Mesendoderm (in vitro differentiated cells): ENCODE measurements at regions not wholly inside any gene's neighbourhood (a gene's known extent, or its start where the extent isn't known, plus 50 kb on each side); places are given as distances from the start of the nearest gene placed in this dataset.

Experiments
- DNase-seq: peaks from one replicate; pipeline ENCODE4 v3.0.0; 2013
- H2AK5ac ChIP-seq: 2 replicates; pipeline ENCODE4 v1.6.1; 2013; ENCODE audit warnings: low read length, inconsistent platforms
- H2BK120ac ChIP-seq: 2 replicates; pipeline ENCODE4 v1.6.1; 2013; ENCODE audit warnings: low read depth, mild to moderate bottlenecking, low read length, moderate library complexity, mixed read lengths
- H2BK15ac ChIP-seq: replicated peaks from 2 replicates; pipeline ENCODE4 v1.6.1; 2013; ENCODE audit warnings: low read depth, mild to moderate bottlenecking, moderate library complexity
- H2BK5ac ChIP-seq: 2 replicates; pipeline ENCODE4 v1.6.1; 2013; ENCODE audit warnings: low read length, inconsistent platforms
- H3K18ac ChIP-seq: 2 replicates; pipeline ENCODE4 v1.6.1; 2013; ENCODE audit warnings: mild to moderate bottlenecking, low read length, mixed read lengths
- H3K23ac ChIP-seq: one replicate; pipeline ENCODE4 v1.6.1; 2013; ENCODE audit warnings: low read length
- H3K27ac ChIP-seq: 2 replicates; pipeline ENCODE4 v1.5.1; 2013; ENCODE audit warnings: low read depth, mild to moderate bottlenecking, inconsistent platforms, low read length, moderate library complexity
- H3K27me3 ChIP-seq: 2 replicates; pipeline ENCODE4 v1.6.1; 2013; ENCODE audit warnings: low read length, control low read depth, mild to moderate bottlenecking, inconsistent platforms; ENCODE audit not compliant: insufficient read depth, poor library complexity
- H3K36me3 ChIP-seq: 2 replicates; pipeline ENCODE4 v1.6.1; 2013; ENCODE audit warnings: low read length, inconsistent platforms; ENCODE audit not compliant: control insufficient read depth, insufficient read depth
- H3K4ac ChIP-seq: one replicate; pipeline ENCODE4 v1.6.1; 2013; ENCODE audit warnings: low read depth, mild to moderate bottlenecking, low read length, moderate library complexity
- H3K4me1 ChIP-seq: 2 replicates; pipeline ENCODE4 v1.6.1; 2013; ENCODE audit warnings: low read depth, low read length, inconsistent platforms; ENCODE audit not compliant: control insufficient read depth
- H3K4me2 ChIP-seq: 2 replicates; pipeline ENCODE4 v1.6.1; 2013; ENCODE audit warnings: low read length
- H3K4me3 ChIP-seq: 2 replicates; pipeline ENCODE4 v1.5.1; 2013; ENCODE audit warnings: mild to moderate bottlenecking, low read length
- H3K56ac ChIP-seq: one replicate; pipeline ENCODE4 v1.6.1; 2013; ENCODE audit warnings: low read length
- H3K79me1 ChIP-seq: 2 replicates; pipeline ENCODE4 v1.6.1; 2013; ENCODE audit warnings: low read length, inconsistent platforms
- H3K79me2 ChIP-seq: 2 replicates; pipeline ENCODE4 v1.6.1; 2013; ENCODE audit warnings: mild to moderate bottlenecking, low read length; ENCODE audit not compliant: control insufficient read depth, insufficient read depth
- H3K9ac ChIP-seq: 2 replicates; pipeline ENCODE4 v1.6.1; 2013; ENCODE audit warnings: low read length, inconsistent platforms
- H4K5ac ChIP-seq: one replicate; pipeline ENCODE4 v1.6.1; 2013; ENCODE audit warnings: low read length
- H4K8ac ChIP-seq: one replicate; pipeline ENCODE4 v1.6.1; 2013; ENCODE audit warnings: low read depth, mild to moderate bottlenecking, control low read depth, low read length, moderate library complexity
- WGBS: extraction: QIAGEN DNeasy Blood & Tissue Kit; methylation state at CpG from one replicate; pipeline ENCODE4 v1.1.7; 2013; ENCODE audit warnings: low lambda C conversion rate, missing lambda C conversion rate; ENCODE audit not compliant: insufficient coverage; ENCODE audit errors: extremely low coverage; 5-methylcytosine and 5-hydroxymethylcytosine counted together

GRCh38 chr4:13059019-13059418 lies 425.1 kb downstream of the RAB28 start:
- Histone ChIP-seq H3K9ac (no peak overlapping the region), H2BK15ac (no peak overlapping the region), H2AK5ac (no peak overlapping the region), H3K36me3 (no peaks in the 10 kb centered on the region), H3K4ac (no peak overlapping the region), H3K27me3 (no peaks in the 10 kb centered on the region), H2BK5ac (no peak overlapping the region), H4K8ac (no peak overlapping the region), H3K4me1 (no peaks in the 10 kb centered on the region), H3K79me1 (no peaks in the 10 kb centered on the region), H3K27ac (no peak overlapping the region), H3K18ac (no peak overlapping the region), H3K4me2 (no peak overlapping the region), H4K5ac (no peak overlapping the region), H3K79me2 (no peaks in the 10 kb centered on the region), H3K4me3 (no peak overlapping the region), H3K23ac (no peak overlapping the region), H2BK120ac (no peak overlapping the region), H3K56ac (no peak overlapping the region)
- DNase-seq = no peak
- whole genome bisulfite sequencing = no CpG with 5 or more reads among the region's 4 CpGs

- WGBS = no CpG with 5 or more reads among the region's 4 CpGs
- no peak overlapping the region for H2AK5ac ChIP-seq
Measured at GRCh38 chr4:13056630-13057189, 427.4 kb downstream of the RAB28 start.

GRCh38 chr4:13054420-13054970 lies 429.6 kb downstream of the RAB28 start:
- no peak for DNase-seq
- Histone ChIP-seq H4K5ac (no peak overlapping the region), H3K56ac (no peak overlapping the region), H3K18ac (no peak overlapping the region), H2BK120ac (no peak overlapping the region), H3K23ac (no peak overlapping the region), H3K4me2 (no peak overlapping the region), H3K36me3 (no peaks in the 10 kb centered on the region), H3K79me1 (no peaks in the 10 kb centered on the region), H3K79me2 (no peaks in the 10 kb centered on the region), H2BK5ac (no peak overlapping the region), H2AK5ac (no peak overlapping the region), H3K4ac (no peak overlapping the region), H3K27me3 (no peaks in the 10 kb centered on the region), H3K9ac (no peak overlapping the region), H2BK15ac (no peak overlapping the region), H3K4me3 (no peak overlapping the region), H4K8ac (no peak overlapping the region), H3K27ac (no peak overlapping the region), H3K4me1 (no peaks in the 10 kb centered on the region)
- no CpG with 5 or more reads among the region's 3 CpGs for WGBS

More at GRCh38 chr4:13056630-13057189, 427.4 kb downstream of the RAB28 start:
- Histone ChIP-seq H3K4me3 (no peak overlapping the region), H3K4ac (no peak overlapping the region), H4K8ac (no peak overlapping the region), H3K4me1 (no peaks in the 10 kb centered on the region), H3K4me2 (no peak overlapping the region), H2BK120ac (no peak overlapping the region), H4K5ac (no peak overlapping the region), H3K79me2 (no peaks in the 10 kb centered on the region), H3K36me3 (no peaks in the 10 kb centered on the region), H2BK5ac (no peak overlapping the region), H3K79me1 (no peaks in the 10 kb centered on the region), H2BK15ac (no peak overlapping the region), H3K27me3 (no peaks in the 10 kb centered on the region), H3K56ac (no peak overlapping the region), H3K9ac (no peak overlapping the region), H3K23ac (no peak overlapping the region), H3K18ac (no peak overlapping the region), H3K27ac (no peak overlapping the region)
- no peak for DNase-seq

GRCh38 chr4:13047591-13047990 lies 436.5 kb downstream of the RAB28 start:
- no peak overlapping the region for H2BK120ac ChIP-seq
- no peak overlapping the region for H4K5ac ChIP-seq
- H4K8ac ChIP-seq = no peak overlapping the region
- H3K4me2 ChIP-seq = no peak overlapping the region
- H3K4me1 ChIP-seq = no peaks in the 10 kb centered on the region
- H2BK5ac ChIP-seq = no peak overlapping the region
- no peaks in the 10 kb centered on the region for H3K36me3 ChIP-seq
- WGBS = no CpG with 5 or more reads among the region's 4 CpGs
- H3K56ac ChIP-seq = no peak overlapping the region
- no peaks in the 10 kb centered on the region for H3K79me1 ChIP-seq
- H3K4ac ChIP-seq = no peak overlapping the region
- no peak overlapping the region for H3K27ac ChIP-seq
- no peaks in the 10 kb centered on the region for H3K79me2 ChIP-seq
- no peak overlapping the region for H3K23ac ChIP-seq
- H2AK5ac ChIP-seq = no peak overlapping the region
- H2BK15ac ChIP-seq = no peak overlapping the region
- no peak overlapping the region for H3K4me3 ChIP-seq
- no peak overlapping the region for H3K18ac ChIP-seq
- no peak overlapping the region for H3K9ac ChIP-seq
- H3K27me3 ChIP-seq = no peaks in the 10 kb centered on the region
- DNase-seq = no peak

GRCh38 chr4:13036841-13037240 lies 447.3 kb downstream of the RAB28 start:
- no peaks in the 10 kb centered on the region for H3K79me2 ChIP-seq
- H2BK120ac ChIP-seq = no peak overlapping the region
- no peak for DNase-seq
- H3K27me3 ChIP-seq = no peaks in the 10 kb centered on the region
- H3K36me3 ChIP-seq = no peaks in the 10 kb centered on the region
- no peak overlapping the region for H4K8ac ChIP-seq
- no peak overlapping the region for H4K5ac ChIP-seq
- no peak overlapping the region for H3K18ac ChIP-seq
- H2BK5ac ChIP-seq = no peak overlapping the region
- no peak overlapping the region for H3K4me3 ChIP-seq
- no peak overlapping the region for H3K4ac ChIP-seq
- no peak overlapping the region for H2AK5ac ChIP-seq
- no peaks in the 10 kb centered on the region for H3K4me1 ChIP-seq
- H3K56ac ChIP-seq = no peak overlapping the region
- no peak overlapping the region for H2BK15ac ChIP-seq
- no peaks in the 10 kb centered on the region for H3K79me1 ChIP-seq
- H3K4me2 ChIP-seq = no peak overlapping the region
- no peak overlapping the region for H3K23ac ChIP-seq
- no CpG with 5 or more reads among the region's 3 CpGs for WGBS
- H3K27ac ChIP-seq = no peak overlapping the region
- H3K9ac ChIP-seq = no peak overlapping the region

GRCh38 chr4:13032936-13033335 lies 451.2 kb downstream of the RAB28 start:
- H3K4me2 ChIP-seq = no peak overlapping the region
- no peak overlapping the region for H3K4me3 ChIP-seq
- WGBS = no CpG with 5 or more reads among the region's 1 CpG
- H2BK15ac ChIP-seq = no peak overlapping the region
- H2BK120ac ChIP-seq = no peak overlapping the region
- no peaks in the 10 kb centered on the region for H3K79me2 ChIP-seq
- no peak overlapping the region for H3K18ac ChIP-seq
- H3K23ac ChIP-seq = no peak overlapping the region
- no peak overlapping the region for H3K4ac ChIP-seq
- no peak overlapping the region for H4K8ac ChIP-seq
- H3K56ac ChIP-seq = no peak overlapping the region
- no peak for DNase-seq
- no peaks in the 10 kb centered on the region for H3K36me3 ChIP-seq
- no peak overlapping the region for H4K5ac ChIP-seq
- no peaks in the 10 kb centered on the region for H3K27me3 ChIP-seq
- no peak overlapping the region for H3K27ac ChIP-seq
- H3K4me1 ChIP-seq = no peaks in the 10 kb centered on the region
- no peak overlapping the region for H2AK5ac ChIP-seq
- H3K79me1 ChIP-seq = no peaks in the 10 kb centered on the region
- no peak overlapping the region for H2BK5ac ChIP-seq
- H3K9ac ChIP-seq = no peak overlapping the region
